ENCODE measurements at regions not wholly inside any gene's neighbourhood (a gene's known extent, or its start where the extent isn't known, plus 50 kb on each side); places are given as distances from the start of the nearest gene placed in this dataset.
A peak's percentile ranks its signal among the peaks of the same experiment; 100 is the strongest.

GRCh38 chr12:84964048-84964447, 51.4 kb upstream of the SLC6A15 start:
- DNase-seq (ENCODE audit: low read depth): peak; percentile 24
